Stimulated activated CD4-positive, alpha-beta T cell treated with anti-CD3 and anti-CD28 coated beads, Interleukin-15, amount 100 ng/mL, for 1 hour (primary cell): ENCODE measurements at regions not wholly inside any gene's neighbourhood (a gene's known extent, or its start where the extent isn't known, plus 50 kb on each side); places are given as distances from the start of the nearest gene placed in this dataset.

Source experiments
- DNase-seq, 2 donors: peaks; one replicate each; pipeline ENCODE4 v3.0.0-alpha.2; 2020; ENCODE audit warnings: low read depth in 1 of 2, low spot score in 1 of 2

DNA sequence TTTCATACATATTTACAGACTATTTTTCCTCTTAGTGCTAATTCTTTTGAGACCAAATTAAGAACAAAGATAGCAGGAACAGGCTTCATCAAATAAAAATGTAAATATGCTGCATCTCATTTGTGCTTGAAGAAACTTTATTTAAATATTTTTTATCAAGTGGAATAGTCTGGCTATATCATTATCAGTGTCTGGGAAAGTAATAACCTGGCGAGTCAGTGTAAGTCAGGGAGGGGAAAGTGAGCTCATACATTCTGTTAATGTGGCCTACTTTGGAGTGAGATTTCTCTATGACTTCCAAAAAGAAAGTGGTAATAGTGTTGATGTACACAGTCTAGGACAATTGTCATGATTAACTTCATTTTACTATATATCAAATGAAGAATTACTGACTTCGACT, 1045.1 kb downstream of the ADGRL2 start:
- DNase-seq = no peak

GRCh38 chr1:82844911-82845827, 1044.4 kb downstream of the ADGRL2 start:
- no peak for DNase-seq

DNA sequence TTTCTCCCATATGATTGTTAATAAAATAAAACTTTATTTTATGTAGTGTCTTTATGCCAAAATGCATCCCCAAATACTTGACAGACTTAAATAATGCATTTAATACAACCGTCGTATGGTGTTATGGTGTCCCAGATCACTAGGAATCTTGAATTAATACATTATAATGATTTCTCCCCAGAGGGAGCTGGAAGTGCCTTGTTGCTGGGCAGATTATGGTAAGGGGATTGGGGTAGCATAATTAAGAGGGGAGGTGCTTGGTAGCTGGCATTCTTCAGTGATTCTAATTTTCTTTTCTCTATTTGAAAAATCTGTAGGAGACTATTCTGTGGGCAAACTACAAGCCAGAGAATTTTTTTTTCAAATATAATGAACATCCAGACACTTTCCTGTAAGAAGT, 1043.7 kb downstream of the ADGRL2 start:
- no peak for DNase-seq

DNA sequence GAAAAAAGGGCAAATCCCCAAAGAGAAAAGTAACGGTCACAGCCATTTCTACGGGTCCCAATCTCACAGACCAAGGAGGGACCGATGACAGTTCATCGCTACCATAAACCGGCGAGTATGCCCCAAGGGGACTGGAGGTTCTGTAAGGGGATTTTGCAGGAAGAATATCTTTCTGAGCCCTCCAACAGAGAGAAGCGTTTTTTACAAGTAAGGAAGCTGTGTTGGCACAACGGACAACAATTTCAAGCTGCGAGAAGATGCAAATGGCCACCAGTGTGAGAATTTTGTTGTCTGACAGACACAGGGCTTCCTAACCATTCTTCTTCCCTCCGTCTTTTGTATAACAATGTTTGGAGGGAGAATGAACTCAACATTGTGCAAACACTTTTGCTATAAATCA, 1043.1 kb downstream of the ADGRL2 start:
- DNase-seq = no peak

DNA sequence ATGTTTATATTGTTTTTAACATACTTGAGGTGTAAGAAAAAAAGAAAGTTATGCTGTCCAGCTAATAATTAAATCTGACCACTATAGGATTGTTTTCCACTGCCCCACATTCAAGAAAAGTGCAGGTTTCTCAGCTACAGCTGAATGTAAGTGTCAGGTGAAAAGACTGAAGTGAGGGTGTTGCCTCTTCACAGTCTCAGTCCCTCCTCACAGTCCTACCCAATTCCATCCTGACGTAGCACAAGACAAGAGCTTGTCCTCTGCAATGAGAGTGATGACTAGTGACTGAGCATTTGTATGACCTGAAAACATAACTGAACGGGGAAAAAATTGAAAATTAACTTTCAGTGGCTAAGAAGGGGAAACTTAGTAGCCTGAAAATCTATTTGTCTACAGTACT, 1039.5 kb downstream of the ADGRL2 start:
- DNase-seq = no peak

DNA sequence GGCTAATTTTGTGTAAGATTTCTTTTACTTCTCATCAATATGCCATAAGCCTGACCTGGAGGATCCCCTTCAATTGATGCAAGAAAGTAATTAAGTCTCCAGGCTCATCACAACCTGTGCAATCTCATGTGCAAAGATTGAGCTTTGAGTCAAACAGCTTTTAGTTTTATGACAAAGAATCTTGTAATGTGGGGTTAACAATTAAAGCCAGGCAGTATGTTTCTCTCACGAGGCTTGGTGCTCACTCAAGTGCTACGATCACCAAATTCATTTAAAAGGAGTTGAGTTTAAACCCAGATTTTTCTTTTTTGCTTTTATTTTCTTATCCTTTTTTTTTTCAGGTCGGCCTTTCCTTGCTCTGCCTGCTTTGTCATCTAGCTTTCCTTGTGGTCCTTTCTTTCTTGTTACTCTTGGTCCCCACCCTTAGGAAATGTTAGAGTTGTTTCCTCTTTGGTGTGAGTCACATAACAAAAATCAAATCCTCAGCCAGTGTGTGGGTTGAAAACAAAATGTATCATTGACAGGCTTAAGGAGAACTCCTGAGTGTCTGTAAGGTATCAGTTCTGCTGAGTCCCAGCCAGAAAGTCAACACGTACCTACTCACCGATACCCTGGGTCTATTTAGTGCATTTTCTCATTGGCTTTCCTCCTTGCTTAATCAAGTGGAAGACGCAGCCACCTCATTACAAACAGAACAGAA, 1037.2 kb downstream of the ADGRL2 start:
- DNase-seq = no peak

DNA sequence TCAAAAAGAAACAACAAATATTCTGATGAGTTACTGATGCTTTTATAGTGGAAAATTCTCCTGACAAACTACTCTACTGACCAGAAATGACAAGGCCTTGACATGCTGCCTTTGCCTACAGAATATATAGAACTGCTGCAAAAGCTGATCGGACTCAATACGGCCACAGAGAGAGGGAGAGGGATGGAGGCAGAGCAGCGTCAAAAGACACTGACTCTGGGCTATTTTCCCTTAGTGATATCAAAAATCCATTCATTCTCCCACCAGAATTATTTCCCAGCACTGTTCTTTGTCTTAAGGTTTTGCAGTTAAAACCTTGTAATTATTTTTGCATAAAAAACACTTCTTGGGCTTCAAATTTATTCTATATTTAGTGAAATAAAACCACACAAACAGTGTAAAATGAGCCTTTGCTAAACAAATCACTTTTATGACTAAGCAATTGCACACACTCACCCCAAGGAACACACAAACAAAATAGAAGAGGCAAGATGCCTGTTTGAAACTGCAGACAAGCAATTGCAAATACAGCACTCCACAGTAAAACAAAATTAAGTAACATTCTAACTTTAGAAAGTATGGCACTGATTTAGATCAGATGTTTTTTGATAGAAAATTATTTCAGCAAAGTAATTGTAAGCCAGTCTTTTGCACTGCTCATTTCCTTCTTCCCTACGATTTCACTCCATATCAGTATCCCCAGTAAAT, 1036.4 kb downstream of the ADGRL2 start:
- DNase-seq = no peak

DNA sequence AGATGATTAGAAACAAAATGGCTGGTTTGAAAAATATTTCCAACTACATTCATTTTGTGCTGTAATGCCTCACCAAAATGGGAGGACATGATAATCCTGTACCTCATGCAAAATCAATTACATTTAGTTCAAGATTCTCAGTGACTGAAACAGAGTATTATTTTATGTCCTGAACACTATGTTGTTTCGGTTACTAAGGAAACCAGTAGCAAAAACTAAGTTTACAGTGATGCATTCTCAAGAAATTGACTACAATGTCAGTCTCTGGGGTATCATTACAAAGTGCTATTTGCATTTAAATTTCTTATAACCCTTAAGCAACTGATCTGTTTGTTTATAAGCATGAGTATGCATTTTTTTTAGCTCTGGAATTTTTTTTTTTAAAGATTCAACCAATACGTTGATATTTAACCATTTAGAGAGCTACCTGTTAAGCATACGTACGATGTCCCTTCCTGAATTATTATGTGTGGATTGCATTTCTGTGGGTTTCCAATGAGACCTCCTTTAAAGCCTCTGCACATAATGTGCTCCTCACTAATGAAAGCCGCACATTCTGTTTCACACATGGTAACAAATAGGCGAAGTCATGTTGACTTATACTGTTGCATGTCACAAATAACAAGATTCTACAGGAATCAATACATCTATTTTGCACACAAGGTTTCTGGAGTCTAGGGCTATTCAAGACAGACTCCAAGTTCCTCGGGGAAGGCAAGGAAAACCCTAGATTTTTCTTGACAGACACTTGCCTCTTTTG, 1035.7 kb downstream of the ADGRL2 start:
- DNase-seq = no peak

GRCh38 chr1:82830690-82831380, 1030.1 kb downstream of the ADGRL2 start:
- DNase-seq = no peak

DNA sequence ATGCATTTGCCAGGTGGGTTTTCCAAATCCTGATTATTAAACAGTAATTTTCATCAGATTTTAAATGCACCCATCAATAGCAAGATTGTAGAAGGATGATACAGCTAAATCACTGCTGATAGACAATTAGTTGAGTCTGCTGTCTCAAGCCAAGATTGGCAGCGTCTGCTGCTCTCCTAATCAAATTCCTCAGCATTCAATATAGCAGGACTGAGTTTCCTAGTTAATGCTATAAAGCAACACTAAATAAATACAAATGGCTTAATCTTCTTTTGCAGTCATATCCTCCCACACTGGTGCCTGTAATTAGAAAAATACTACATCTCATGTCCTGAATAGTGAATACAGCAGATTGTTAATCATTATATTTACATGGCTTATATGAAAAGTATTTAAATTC, 1028.8 kb downstream of the ADGRL2 start:
- no peak for DNase-seq

GRCh38 chr1:82823876-82824275, 1023.1 kb downstream of the ADGRL2 start:
- DNase-seq = no peak

GRCh38 chr1:82820816-82821215, 1020.1 kb downstream of the ADGRL2 start:
- no peak for DNase-seq

DNA sequence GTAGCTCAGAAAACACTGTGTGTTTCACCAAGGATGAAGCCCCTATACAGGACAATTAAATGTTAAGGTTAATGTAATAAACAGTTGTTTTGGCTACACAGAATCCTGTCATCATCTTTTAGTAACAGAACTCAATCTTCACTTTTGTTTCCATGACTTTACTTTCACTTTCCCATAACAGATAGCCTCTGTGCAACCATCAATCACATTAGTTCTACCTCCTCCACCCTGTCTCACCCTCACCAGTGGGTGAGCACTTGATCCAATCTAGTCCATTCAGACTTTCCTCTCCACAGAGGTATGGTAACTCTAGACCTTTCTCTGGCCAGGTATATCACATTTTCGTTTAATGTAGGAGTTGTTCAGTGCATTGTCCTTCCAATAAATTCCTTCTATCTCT, 1018.5 kb downstream of the ADGRL2 start:
- no peak for DNase-seq

- no peak for DNase-seq
These were observed 1017.9 kb downstream of the ADGRL2 start for GRCh38 chr1:82818586-82818985.

GRCh38 chr1:82813386-82813785, 1012.7 kb downstream of the ADGRL2 start:
- no peak for DNase-seq

GRCh38 chr1:82810601-82811000, 1009.9 kb downstream of the ADGRL2 start:
- DNase-seq = no peak

DNA sequence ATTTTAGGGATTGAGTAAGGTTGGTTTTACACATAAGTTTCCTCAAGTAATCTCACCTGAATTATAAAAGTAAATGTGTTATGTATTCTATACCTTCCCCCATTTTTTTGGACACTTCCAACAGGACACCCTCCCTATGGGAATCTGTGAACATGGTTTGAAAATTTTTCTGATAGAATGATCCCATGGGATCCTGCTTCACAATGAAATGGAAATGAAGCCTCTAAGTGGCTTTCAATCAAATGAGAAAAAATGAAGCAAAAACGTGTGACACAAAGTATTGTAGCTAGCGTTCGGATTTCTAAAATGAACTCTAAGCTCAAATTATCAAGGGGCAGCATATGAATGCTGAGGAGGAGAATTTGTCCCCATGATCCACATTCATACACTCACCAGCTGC, 1006.8 kb downstream of the ADGRL2 start:
- no peak for DNase-seq

DNA sequence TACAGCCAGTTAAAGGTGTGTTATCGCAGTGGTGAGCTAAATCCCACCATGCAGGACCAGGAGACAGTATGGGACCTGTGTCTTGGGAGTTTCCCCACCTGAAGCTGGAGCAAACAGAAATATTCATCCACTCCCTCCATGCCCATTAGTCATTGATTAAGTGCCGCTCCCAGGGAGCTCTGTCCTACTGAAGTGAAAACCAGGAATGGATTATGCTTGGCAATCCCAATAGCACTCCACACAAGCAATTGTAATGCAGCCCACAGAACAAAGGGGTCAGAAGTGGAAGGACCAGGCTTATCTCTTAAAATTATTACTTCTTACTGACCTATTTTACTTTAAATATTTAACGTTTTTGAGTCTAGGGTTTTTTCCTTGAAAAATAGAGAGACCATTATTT, 1005.4 kb downstream of the ADGRL2 start:
- no peak for DNase-seq

DNA sequence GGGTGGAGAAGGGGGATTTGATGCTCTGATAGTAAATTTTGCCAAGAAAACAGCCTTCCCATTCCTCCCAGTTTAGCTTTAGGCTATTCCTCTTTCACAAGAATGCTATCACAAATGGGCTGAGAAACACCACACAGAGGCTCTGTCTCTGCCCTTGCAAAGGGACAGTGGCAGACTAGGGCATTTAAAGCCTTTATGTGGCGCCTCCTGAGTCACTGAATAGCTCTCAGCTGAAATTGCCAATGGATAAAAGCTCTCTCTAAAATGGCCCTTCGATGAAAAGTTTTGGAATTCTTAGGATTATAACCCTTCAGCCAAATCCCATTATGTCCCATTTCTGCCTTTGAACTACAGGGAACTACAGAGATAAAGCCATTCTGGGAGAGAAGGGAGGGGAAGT, 1000.4 kb downstream of the ADGRL2 start:
- DNase-seq = no peak

GRCh38 chr1:82800721-82801120, 1000.0 kb downstream of the ADGRL2 start:
- DNase-seq = no peak

DNA sequence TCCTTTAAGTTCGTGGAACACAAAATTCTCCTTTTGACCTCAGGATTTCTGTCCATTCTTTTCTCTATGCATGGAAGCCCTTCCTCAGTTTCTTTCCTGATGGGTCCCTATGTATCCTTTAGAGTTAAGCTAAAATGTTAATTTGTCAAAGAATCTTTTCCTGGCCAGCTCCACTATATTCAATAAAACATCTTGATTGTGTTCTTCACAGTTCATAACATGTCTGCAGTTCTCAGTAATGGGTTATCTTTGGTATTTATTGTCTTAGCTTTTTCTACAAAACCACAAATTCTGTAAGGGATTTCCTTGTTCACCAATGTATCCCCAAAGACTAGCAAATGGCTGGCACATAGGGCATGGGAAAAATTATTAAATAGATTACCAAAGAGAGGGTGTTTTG, 998.5 kb downstream of the ADGRL2 start:
- no peak for DNase-seq
